Mesenchymal stem cell (in vitro differentiated cells and primary cell): ENCODE measurements at regions not wholly inside any gene's neighbourhood (a gene's known extent, or its start where the extent isn't known, plus 50 kb on each side); places are given as distances from the start of the nearest gene placed in this dataset.

Experiments
- DNase-seq: peaks from one replicate; pipeline ENCODE4 v3.0.0-alpha.2; 2013
- H2AFZ ChIP-seq: one replicate; pipeline ENCODE4 v1.6.1; 2013; ENCODE audit warnings: low read depth, mild to moderate bottlenecking, control low read depth, inconsistent platforms, low read length, moderate library complexity
- H2AK5ac ChIP-seq: 2 replicates; pipeline ENCODE4 v1.6.1; 2013; ENCODE audit warnings: low read length, moderate library complexity, mild to moderate bottlenecking, inconsistent platforms; ENCODE audit not compliant: severe bottlenecking
- H2BK120ac ChIP-seq: one replicate; pipeline ENCODE4 v1.6.1; 2013; ENCODE audit warnings: low read depth, mild to moderate bottlenecking, inconsistent platforms, low read length, moderate library complexity
- H2BK12ac ChIP-seq, 2 experiments: one replicate each; pipeline ENCODE4 v1.6.1; 2013; ENCODE audit warnings: inconsistent platforms in 2 of 2, low read length in 2 of 2, mild to moderate bottlenecking in 2 of 2, moderate library complexity in 2 of 2, control low read depth in 1 of 2
- H2BK15ac ChIP-seq: one replicate; pipeline ENCODE4 v1.6.1; 2013; ENCODE audit warnings: mild to moderate bottlenecking, low read depth, inconsistent platforms; ENCODE audit not compliant: poor library complexity, severe bottlenecking
- H2BK5ac ChIP-seq: 2 replicates; pipeline ENCODE4 v1.6.1; 2013; ENCODE audit warnings: low read depth, mild to moderate bottlenecking, low read length, control low read depth, inconsistent platforms; ENCODE audit not compliant: poor library complexity, severe bottlenecking
- H3K14ac ChIP-seq, 2 experiments: one replicate each; pipeline ENCODE4 v1.6.1; 2013; ENCODE audit warnings: inconsistent platforms in 2 of 2, low read length in 2 of 2, control low read depth in 1 of 2, mild to moderate bottlenecking in 1 of 2, moderate library complexity in 1 of 2
- H3K18ac ChIP-seq, 2 experiments: one replicate each; pipeline ENCODE4 v1.6.1; 2013; ENCODE audit warnings: inconsistent platforms in 2 of 2, low read length in 2 of 2, control low read depth in 1 of 2, low read depth in 1 of 2, mild to moderate bottlenecking in 1 of 2
- H3K23ac ChIP-seq, 2 experiments: one replicate each; pipeline ENCODE4 v1.6.1; 2013; ENCODE audit warnings: inconsistent platforms in 2 of 2, low read length in 2 of 2, mild to moderate bottlenecking in 2 of 2, moderate library complexity in 2 of 2, control low read depth in 1 of 2
- H3K27ac ChIP-seq: 2 replicates; pipeline ENCODE4 v1.5.1; 2013; ENCODE audit warnings: mild to moderate bottlenecking, moderate library complexity, low read length, control low read depth, inconsistent platforms; ENCODE audit not compliant: poor library complexity, severe bottlenecking
- H3K27me3 ChIP-seq, 2 experiments: 2 replicates each; pipeline versions ENCODE4 v1.6.1 to v1.7.0; 2013; ENCODE audit warnings: low read length in 2 of 2, mild to moderate bottlenecking in 2 of 2, moderate library complexity in 2 of 2, control low read depth in 1 of 2, inconsistent platforms in 1 of 2; ENCODE audit not compliant: control insufficient read depth in 1 of 2, insufficient read depth in 1 of 2
- H3K36me3 ChIP-seq, 2 experiments: 2 replicates each; pipeline versions ENCODE4 v1.6.1 to v1.7.0; 2013; ENCODE audit warnings: low read length in 2 of 2, control low read depth in 1 of 2, inconsistent platforms in 1 of 2, low read depth in 1 of 2, mild to moderate bottlenecking in 1 of 2; ENCODE audit not compliant: insufficient read depth in 2 of 2, control insufficient read depth in 1 of 2
- H3K4ac ChIP-seq, 2 experiments: one replicate each; pipeline ENCODE4 v1.6.1; 2013; ENCODE audit warnings: inconsistent platforms in 2 of 2, low read length in 2 of 2, mild to moderate bottlenecking in 2 of 2, moderate library complexity in 2 of 2, control low read depth in 1 of 2, low read depth in 1 of 2
- H3K4me1 ChIP-seq: 2 replicates; pipeline ENCODE4 v1.6.1; 2013; ENCODE audit warnings: low read depth, low read length, control low read depth; ENCODE audit not compliant: control insufficient read depth, insufficient read depth
- H3K4me2 ChIP-seq: 2 replicates; pipeline ENCODE4 v1.6.1; 2013; ENCODE audit warnings: low read length, mild to moderate bottlenecking, inconsistent platforms; ENCODE audit not compliant: poor library complexity, severe bottlenecking
- H3K4me3 ChIP-seq, 2 experiments: 2 replicates each; pipeline versions ENCODE4 v1.5.1 to v1.7.0; 2013; ENCODE audit warnings: low read length in 2 of 2, mild to moderate bottlenecking in 2 of 2, control low read depth in 1 of 2, low read depth in 1 of 2; ENCODE audit not compliant: insufficient read depth in 1 of 2
- H3K79me1 ChIP-seq: replicated peaks from 2 replicates; pipeline ENCODE4 v1.6.1; 2013; ENCODE audit warnings: mild to moderate bottlenecking, control low read depth, low read length, inconsistent platforms; ENCODE audit not compliant: poor library complexity, severe bottlenecking
- H3K9ac ChIP-seq: 2 replicates; pipeline ENCODE4 v1.7.0; 2013; ENCODE audit warnings: mild to moderate bottlenecking, low read length, moderate library complexity
- H3K9me3 ChIP-seq: 2 replicates; pipeline ENCODE4 v1.7.0; 2013; ENCODE audit warnings: mild to moderate bottlenecking, low read length; ENCODE audit not compliant: control insufficient read depth
- H4K8ac ChIP-seq: one replicate; pipeline ENCODE4 v1.6.1; 2013; ENCODE audit warnings: inconsistent platforms, mild to moderate bottlenecking, low read length, moderate library complexity
- H4K91ac ChIP-seq: one replicate; pipeline ENCODE4 v1.6.1; 2013; ENCODE audit warnings: mild to moderate bottlenecking, low read length, inconsistent platforms
- WGBS: methylation state at CpG from one replicate; pipeline ENCODE4 v1.1.7; 2013; ENCODE audit warnings: mixed read lengths; 5-methylcytosine and 5-hydroxymethylcytosine counted together

GRCh38 chr5:81835814-81836367 lies 85.0 kb upstream of the SSBP2 start:
- DNase-seq, result no peak
- no peak overlapping the region for H4K91ac ChIP-seq
- no peak overlapping the region for H2BK120ac ChIP-seq
- no peaks in the 10 kb centered on the region for H3K79me1 ChIP-seq
- no peak overlapping the region for H4K8ac ChIP-seq
- H2BK12ac ChIP-seq, result no peak overlapping the region
- no peak overlapping the region for H2AK5ac ChIP-seq
- H3K27ac ChIP-seq, result peak overlapping the region; percentile 16
- H3K4me2 ChIP-seq, result no peak overlapping the region
- no peak overlapping the region for H3K9ac ChIP-seq
- H3K18ac ChIP-seq, result no peak overlapping the region
- no peak overlapping the region for H2BK15ac ChIP-seq
- H3K27me3 ChIP-seq, result no peaks in the 10 kb centered on the region
- no peaks in the 10 kb centered on the region for H3K36me3 ChIP-seq
- no peak overlapping the region for H3K14ac ChIP-seq
- H3K4me3 ChIP-seq, result no peak overlapping the region
- H2BK5ac ChIP-seq, result no peak overlapping the region
- WGBS, result 70% methylated on average over 4 of the region's 4 CpGs
- no peak overlapping the region for H3K23ac ChIP-seq
- H3K4ac ChIP-seq, result no peak overlapping the region
- H2AFZ ChIP-seq, result no peak overlapping the region
- H3K4me1 ChIP-seq, result no peaks in the 10 kb centered on the region
- H3K9me3 ChIP-seq, result no peaks in the 10 kb centered on the region

DNA sequence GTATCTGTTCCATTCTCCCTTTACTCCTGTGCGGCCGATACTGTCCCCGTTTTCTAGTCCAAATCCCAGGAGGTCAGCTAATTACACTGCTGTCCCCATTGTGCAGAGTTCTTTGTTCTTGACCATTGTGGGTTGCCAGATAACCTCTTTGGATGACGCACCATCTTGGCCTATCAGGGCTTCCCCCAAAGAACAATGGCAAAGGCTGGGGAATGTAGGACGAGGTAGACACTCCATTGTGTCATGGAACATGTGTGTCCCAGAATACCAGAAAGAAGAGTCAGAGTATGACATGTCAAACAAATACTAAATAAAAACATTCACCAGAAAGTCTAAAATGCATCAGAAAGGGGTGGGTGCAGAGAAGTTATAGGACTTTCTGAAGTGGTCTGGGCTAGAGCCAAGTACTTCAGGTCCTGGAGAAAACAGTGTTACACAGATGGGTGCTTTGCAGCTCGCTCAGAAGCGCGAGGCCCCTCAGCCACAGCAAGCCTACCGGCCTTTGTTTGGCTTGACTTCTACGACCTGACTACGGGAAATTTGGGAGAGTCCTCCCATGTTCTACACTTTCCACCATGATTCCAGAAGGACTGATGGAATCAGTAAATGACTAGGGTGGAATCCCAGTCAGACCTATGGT lies 83.2 kb upstream of the SSBP2 start:
- no peaks in the 10 kb centered on the region for H3K27me3 ChIP-seq
- H3K9ac ChIP-seq, result no peak overlapping the region
- H2BK12ac ChIP-seq, result no peak overlapping the region
- no peaks in the 10 kb centered on the region for H3K36me3 ChIP-seq
- no peak overlapping the region for H2BK15ac ChIP-seq
- H2BK120ac ChIP-seq, result no peak overlapping the region
- H4K91ac ChIP-seq, result no peak overlapping the region
- H3K27ac ChIP-seq, result no peak overlapping the region
- H4K8ac ChIP-seq, result no peak overlapping the region
- no peak overlapping the region for H3K23ac ChIP-seq
- H3K9me3 ChIP-seq, result no peaks in the 10 kb centered on the region
- H2AFZ ChIP-seq, result no peak overlapping the region
- H2BK5ac ChIP-seq, result no peak overlapping the region
- H3K18ac ChIP-seq, result no peak overlapping the region
- no peak overlapping the region for H3K4ac ChIP-seq
- no peak for DNase-seq
- no peak overlapping the region for H2AK5ac ChIP-seq
- H3K79me1 ChIP-seq, result no peaks in the 10 kb centered on the region
- no peak overlapping the region for H3K4me2 ChIP-seq
- no peaks in the 10 kb centered on the region for H3K4me1 ChIP-seq
- no peak overlapping the region for H3K14ac ChIP-seq
- WGBS, result 89% methylated on average over 8 of the region's 11 CpGs
- no peak overlapping the region for H3K4me3 ChIP-seq

GRCh38 chr5:81830596-81830995 lies 79.7 kb upstream of the SSBP2 start:
- H2BK120ac ChIP-seq, result no peak overlapping the region
- no peak overlapping the region for H3K18ac ChIP-seq
- no peak overlapping the region for H2AFZ ChIP-seq
- no peak overlapping the region for H4K91ac ChIP-seq
- H3K23ac ChIP-seq, result no peak overlapping the region
- H2BK15ac ChIP-seq, result no peak overlapping the region
- H3K4me3 ChIP-seq, result no peak overlapping the region
- no peak for DNase-seq
- no peaks in the 10 kb centered on the region for H3K9me3 ChIP-seq
- H3K4ac ChIP-seq, result no peak overlapping the region
- peaks cover 1% of the 10 kb centered on the region for H3K4me1 ChIP-seq
- H3K79me1 ChIP-seq, result no peaks in the 10 kb centered on the region
- WGBS, result no CpG with 5 or more reads among the region's 2 CpGs
- no peak overlapping the region for H4K8ac ChIP-seq
- no peaks in the 10 kb centered on the region for H3K36me3 ChIP-seq
- H2BK12ac ChIP-seq, result no peak overlapping the region
- no peak overlapping the region for H2AK5ac ChIP-seq
- H2BK5ac ChIP-seq, result no peak overlapping the region
- H3K27ac ChIP-seq, result no peak overlapping the region
- H3K4me2 ChIP-seq, result no peak overlapping the region
- no peak overlapping the region for H3K14ac ChIP-seq
- H3K9ac ChIP-seq, result no peak overlapping the region
- no peaks in the 10 kb centered on the region for H3K27me3 ChIP-seq

DNA sequence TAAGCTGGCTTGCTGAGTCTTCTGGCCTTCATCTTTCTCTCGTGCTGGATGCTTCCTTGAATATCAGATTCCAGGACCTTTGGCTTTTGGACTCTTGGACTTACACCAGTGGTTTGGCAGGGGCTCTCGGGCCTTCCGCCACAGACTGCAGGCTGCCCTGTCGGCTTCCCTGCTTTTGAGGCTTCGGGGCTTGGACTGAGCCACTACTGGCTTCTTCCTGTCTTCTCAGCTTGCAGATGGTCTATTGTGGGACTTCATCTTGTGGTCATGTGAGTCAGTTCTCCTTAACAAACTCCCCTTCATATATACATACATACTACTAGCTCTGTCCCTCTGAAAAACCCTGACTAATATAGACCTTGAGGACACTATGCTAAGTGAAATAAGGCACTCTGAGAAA lies 78.3 kb upstream of the SSBP2 start:
- Histone ChIP-seq H3K36me3 (no peaks in the 10 kb centered on the region), H2AK5ac (no peak overlapping the region), H3K27ac (no peak overlapping the region), H2BK15ac (no peak overlapping the region), H3K4me2 (no peak overlapping the region), H3K18ac (no peak overlapping the region), H4K91ac (no peak overlapping the region), H3K4ac (no peak overlapping the region), H3K79me1 (no peaks in the 10 kb centered on the region), H3K4me3 (no peak overlapping the region), H3K9me3 (no peaks in the 10 kb centered on the region), H2BK120ac (no peak overlapping the region), H2AFZ (no peak overlapping the region), H2BK5ac (no peak overlapping the region), H4K8ac (no peak overlapping the region), H3K27me3 (no peaks in the 10 kb centered on the region), H3K23ac (no peak overlapping the region), H2BK12ac (no peak overlapping the region), H3K4me1 (peaks cover 4% of the 10 kb centered on the region), H3K14ac (no peak overlapping the region), H3K9ac (no peak overlapping the region)
- DNase-seq, result no peak
- 92% methylated on average over 4 of the region's 5 CpGs for WGBS
